ENCODE measurements at regions not wholly inside any gene's neighbourhood (a gene's known extent, or its start where the extent isn't known, plus 50 kb on each side); places are given as distances from the start of the nearest gene placed in this dataset.

DNA sequence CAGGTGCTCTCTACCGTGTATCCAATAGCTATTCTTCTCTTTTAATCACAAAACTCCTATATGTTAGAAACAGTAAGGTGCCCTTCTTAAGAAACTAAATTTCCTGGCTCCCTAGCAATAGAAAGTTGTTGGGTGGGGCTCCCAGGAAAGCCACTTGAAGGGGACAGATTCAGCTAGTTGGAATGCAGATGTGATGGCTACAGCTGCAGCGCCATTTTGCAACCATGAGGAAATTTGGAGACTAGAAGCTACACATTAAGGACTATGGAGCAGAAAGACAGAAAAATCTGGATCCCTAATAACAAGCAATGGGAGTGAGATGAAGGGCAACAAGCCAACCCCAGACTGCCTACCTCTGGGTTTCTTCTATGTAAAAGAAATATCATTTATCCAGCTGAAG, 108.8 kb upstream of the AFDN start:
- H3K4me3 ChIP-seq (ENCODE audit: low read depth, low read length): no peak overlapping the region
- no peak for DNase-seq (ENCODE audit: low read depth)
- TF ChIP-seq, protein P1, sequence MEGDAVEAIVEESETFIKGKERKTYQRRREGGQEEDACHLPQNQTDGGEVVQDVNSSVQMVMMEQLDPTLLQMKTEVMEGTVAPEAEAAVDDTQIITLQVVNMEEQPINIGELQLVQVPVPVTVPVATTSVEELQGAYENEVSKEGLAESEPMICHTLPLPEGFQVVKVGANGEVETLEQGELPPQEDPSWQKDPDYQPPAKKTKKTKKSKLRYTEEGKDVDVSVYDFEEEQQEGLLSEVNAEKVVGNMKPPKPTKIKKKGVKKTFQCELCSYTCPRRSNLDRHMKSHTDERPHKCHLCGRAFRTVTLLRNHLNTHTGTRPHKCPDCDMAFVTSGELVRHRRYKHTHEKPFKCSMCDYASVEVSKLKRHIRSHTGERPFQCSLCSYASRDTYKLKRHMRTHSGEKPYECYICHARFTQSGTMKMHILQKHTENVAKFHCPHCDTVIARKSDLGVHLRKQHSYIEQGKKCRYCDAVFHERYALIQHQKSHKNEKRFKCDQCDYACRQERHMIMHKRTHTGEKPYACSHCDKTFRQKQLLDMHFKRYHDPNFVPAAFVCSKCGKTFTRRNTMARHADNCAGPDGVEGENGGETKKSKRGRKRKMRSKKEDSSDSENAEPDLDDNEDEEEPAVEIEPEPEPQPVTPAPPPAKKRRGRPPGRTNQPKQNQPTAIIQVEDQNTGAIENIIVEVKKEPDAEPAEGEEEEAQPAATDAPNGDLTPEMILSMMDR (IDR thresholded peaks at IDR 0.05; ENCODE audit: insufficient read depth, low read length): no peak

DNA sequence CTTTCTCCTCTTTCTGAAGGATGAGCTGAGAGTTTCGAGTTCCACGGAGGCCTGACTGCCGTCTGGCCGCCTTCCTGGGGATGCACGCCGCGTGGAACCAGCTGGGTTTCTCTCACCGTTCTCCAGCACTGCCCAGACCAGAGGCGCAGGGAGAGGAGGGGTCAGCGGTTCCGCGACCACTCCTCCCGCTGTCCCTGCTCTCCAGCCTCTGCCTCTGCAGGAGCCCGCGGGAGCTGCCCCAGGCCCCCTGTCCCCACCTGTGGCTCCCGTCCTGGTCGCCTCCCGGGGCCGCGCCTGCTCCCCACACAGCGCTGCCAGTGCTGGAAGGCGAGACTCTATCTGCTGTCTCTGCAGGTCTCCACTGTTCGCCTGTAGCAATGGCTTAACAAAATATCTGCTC, 106.8 kb upstream of the AFDN start:
- DNase-seq (ENCODE audit: low read depth): no peak
- H3K4me3 ChIP-seq (ENCODE audit: low read depth, low read length): no peak overlapping the region

DNA sequence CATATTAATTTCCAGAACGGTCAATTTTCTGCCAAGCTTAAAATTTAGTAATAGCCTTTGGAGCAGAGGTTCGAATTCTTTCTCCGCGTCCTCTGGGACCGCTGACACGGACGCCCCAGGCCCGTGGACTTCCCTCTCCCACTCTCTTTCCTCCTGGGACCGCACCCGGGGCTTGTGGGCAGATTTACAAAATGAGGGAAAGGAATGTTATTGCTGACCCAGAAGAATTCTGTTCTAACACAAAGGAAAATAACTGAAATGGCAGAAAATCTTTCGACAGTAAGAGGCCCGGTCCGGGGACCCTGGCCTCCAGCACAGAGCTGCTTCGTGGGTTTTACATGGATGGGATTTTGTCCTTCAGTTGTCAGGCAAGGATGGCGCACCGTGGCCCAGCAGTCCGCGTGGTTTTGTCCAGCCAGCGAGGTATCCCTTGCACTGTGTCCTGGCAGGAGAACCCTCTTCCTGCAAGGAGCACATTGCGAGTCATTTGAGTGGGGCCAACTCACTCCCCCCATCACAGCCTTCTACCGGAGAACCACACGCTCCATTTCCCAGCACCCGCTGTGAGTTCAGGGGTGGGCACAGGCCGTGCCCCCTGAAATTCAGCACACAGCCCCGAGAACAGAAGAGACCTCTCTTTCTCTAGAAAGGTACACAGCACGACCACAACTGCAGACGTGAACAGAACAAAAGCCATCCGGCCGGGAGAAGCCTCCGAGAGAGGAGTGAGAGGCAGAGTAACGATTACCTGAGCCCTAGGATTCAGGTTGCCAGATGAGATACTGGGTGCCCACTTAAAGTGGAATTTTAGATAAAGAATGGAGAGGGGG, 106.0 kb upstream of the AFDN start:
- DNase-seq (ENCODE audit: low read depth): no peak
- TF ChIP-seq, protein P1 (IDR thresholded peaks at IDR 0.05; ENCODE audit: insufficient read depth, low read length): no peak
- H3K4me3 ChIP-seq (ENCODE audit: low read depth, low read length): no peak overlapping the region

More for the DNA sequence above, 106.8 kb upstream of the AFDN start:
- TF ChIP-seq, protein P1 (IDR thresholded peaks at IDR 0.05; ENCODE audit: insufficient read depth, low read length): no peak

DNA sequence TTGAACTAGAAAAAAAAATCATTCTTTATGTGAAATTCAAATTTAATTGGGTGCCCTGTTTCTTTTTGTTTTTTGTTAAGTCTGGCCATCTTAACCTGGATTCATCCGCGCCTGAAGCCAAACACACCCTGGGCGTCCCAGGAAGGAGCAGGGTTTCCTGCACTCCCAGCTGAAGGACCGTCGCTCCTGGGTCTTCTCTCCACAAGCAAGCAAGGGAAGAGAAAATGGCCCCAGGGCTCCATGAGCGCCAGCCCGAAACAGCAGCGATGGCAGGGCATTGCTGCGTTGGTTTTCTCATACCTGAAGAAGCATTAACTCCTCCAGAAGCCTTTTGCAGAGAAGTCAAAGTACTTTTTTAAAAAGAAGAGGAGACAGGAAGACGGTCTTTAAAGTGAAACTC, 105.4 kb upstream of the AFDN start:
- TF ChIP-seq, protein P1 (IDR thresholded peaks at IDR 0.05; ENCODE audit: insufficient read depth, low read length): no peak
- no peak for DNase-seq (ENCODE audit: low read depth)
- H3K4me3 ChIP-seq (ENCODE audit: low read depth, low read length): no peak overlapping the region

DNA sequence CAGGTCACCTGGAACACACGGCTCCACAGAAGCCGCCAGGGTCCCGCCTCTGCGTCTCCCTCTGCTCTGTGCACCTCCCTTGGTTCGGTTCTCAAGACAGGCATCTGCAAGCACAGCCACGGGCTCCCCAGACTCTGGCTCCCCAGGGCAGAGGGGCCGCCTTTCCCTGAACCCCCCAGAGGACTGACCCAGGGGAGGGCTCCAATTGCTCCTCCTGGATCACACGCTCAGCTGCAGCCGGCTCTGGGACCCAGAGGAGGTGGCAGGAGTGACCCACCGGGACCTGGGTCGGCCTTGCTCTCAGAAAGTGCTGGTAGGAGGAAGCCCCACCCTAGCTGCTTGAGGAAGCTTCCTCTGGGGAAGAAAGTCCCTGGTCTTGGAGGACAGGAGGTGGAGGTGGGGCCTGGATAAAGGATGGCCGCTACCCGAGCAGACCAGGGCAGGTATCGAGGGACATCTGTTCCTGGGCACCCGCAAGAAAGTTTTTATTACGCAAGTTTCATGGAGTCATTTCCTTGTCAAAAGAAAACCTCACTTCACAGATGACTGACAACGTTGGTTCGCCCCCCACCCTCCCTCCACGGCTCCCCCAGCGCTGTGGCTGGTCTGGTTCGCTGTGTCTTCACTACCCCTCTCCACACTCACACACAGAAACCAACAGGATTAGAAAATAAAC, 103.9 kb upstream of the AFDN start:
- no peak overlapping the region for H3K4me3 ChIP-seq (ENCODE audit: low read depth, low read length)
- TF ChIP-seq, protein P1 (IDR thresholded peaks at IDR 0.05; ENCODE audit: insufficient read depth, low read length): no peak
- no peak for DNase-seq (ENCODE audit: low read depth)

DNA sequence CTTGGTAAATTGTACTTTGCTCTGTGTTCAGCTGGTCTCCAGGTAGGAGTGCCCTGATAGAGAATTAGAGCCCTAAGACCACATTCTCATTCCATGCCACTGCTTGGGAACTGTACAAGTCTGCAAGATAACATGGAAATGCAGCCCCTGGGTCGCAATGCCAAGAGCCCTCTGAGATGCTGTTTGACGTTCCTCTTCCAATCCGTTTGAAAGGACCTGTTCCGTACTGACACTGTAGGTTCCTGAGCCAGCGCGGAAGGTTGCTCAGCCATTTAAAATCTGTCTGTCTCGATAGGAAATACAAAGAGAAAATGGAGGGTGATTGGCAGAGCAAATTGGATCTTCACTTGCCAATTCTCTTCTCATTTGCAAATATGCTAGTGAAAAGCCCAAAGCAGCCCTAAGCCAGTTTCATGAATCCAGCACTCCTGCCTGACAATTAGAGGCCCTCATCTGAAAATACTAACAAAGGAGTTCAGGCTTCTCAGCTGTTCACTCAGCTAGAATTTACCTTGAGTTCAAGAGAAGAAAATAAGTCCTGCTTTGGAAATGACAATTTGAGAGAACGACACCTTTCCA, 100.6 kb upstream of the AFDN start:
- no peak overlapping the region for H3K4me3 ChIP-seq (ENCODE audit: low read depth, low read length)
- TF ChIP-seq, protein P1 (IDR thresholded peaks at IDR 0.05; ENCODE audit: insufficient read depth, low read length): no peak
- no peak for DNase-seq (ENCODE audit: low read depth)
